GM10248 (cell line): ENCODE measurements at regions not wholly inside any gene's neighbourhood (a gene's known extent, or its start where the extent isn't known, plus 50 kb on each side); places are given as distances from the start of the nearest gene placed in this dataset.

Source experiments
- CTCF ChIA-PET: fragments of 300-600 bp; sonication (Branson Sonifier 250); formaldehyde crosslinking; extraction: SDS; loops from one replicate; lab custom pipeline; 2021; ENCODE audit warnings: antibody characterized with exemption; lab: Yijun Ruan, JAX
- POLR2A ChIA-PET: fragments of 350-650 bp; sonication (Branson Sonifier 250); formaldehyde crosslinking; extraction: SDS; loops from one replicate; lab custom pipeline; 2020; ENCODE audit warnings: antibody characterized with exemption; lab: Yijun Ruan, JAX
- DNase-seq: peaks from one replicate; pipeline ENCODE4 v3.0.0; 2012; ENCODE audit errors: extremely low spot score
- TF ChIP-seq, protein P1 (sequence below): IDR thresholded peaks from 2 replicates; pipeline ENCODE4 v1.5.1; 2012; ENCODE audit warnings: mild to moderate bottlenecking, low read depth; ENCODE audit errors: extremely low read depth, missing control alignments, control extremely low read depth

DNA sequence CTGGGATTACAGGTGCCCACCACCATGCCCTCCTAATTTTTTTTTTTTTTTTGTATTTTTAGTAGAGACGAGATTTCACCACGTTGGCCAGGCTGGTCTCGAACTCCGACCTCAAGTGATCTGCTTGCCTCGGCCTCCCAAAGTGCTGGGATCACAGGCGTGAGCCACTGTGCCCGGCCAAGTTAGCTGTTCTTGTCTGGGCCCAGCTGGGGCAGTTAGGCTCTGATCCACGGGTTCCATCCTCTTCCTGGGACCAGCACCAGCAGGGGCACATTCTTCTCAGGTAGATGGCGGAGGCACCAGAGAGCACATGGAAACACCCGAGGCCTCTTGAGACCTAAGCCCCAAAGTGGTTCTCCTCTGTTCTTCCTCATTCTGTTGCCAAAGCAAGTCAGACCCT lies 281.6 kb downstream of the PBX3 start:
- POLR2A ChIA-PET, result no interaction called here

GRCh38 chr9:126030716-126031115 lies 283.5 kb downstream of the PBX3 start:
- TF ChIP-seq, protein P1, sequence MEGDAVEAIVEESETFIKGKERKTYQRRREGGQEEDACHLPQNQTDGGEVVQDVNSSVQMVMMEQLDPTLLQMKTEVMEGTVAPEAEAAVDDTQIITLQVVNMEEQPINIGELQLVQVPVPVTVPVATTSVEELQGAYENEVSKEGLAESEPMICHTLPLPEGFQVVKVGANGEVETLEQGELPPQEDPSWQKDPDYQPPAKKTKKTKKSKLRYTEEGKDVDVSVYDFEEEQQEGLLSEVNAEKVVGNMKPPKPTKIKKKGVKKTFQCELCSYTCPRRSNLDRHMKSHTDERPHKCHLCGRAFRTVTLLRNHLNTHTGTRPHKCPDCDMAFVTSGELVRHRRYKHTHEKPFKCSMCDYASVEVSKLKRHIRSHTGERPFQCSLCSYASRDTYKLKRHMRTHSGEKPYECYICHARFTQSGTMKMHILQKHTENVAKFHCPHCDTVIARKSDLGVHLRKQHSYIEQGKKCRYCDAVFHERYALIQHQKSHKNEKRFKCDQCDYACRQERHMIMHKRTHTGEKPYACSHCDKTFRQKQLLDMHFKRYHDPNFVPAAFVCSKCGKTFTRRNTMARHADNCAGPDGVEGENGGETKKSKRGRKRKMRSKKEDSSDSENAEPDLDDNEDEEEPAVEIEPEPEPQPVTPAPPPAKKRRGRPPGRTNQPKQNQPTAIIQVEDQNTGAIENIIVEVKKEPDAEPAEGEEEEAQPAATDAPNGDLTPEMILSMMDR, result no peak
- ChIA-PET CTCF (no interaction called here), POLR2A (no interaction called here)
- DNase-seq, result no peak

More for the DNA sequence above, 281.6 kb downstream of the PBX3 start:
- CTCF ChIA-PET, result no interaction called here
- TF ChIP-seq, protein P1, result no peak
- no peak for DNase-seq

DNA sequence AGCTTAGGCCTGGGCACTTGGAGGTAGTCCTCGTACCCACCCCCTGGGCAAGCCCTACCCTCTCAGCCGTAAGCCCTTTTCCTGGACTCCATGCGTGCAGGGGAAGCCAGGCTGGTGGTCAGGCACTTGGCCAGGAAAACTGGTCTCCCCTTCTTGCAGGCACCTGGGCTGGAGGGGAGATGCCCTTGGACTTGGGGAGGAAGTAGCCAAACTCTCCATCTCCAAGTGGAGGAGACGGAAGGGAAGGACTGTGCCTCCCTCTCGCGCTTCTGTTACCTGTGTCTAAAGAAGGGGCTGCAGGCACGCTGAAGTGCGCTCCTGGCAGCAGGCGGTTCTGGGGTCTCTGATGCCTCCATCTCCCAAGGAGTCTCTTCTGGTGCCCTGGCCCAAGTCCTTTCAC lies 283.9 kb downstream of the PBX3 start:
- ChIA-PET POLR2A (no interaction called here), CTCF (no interaction called here)
- TF ChIP-seq, protein P1, result no peak
- DNase-seq, result no peak

- POLR2A ChIA-PET, result no interaction called here
- TF ChIP-seq, protein P1, result no peak
- DNase-seq, result no peak
- CTCF ChIA-PET, result no interaction called here
Observed at GRCh38 chr9:126032135-126032534, 285.0 kb downstream of the PBX3 start.

GRCh38 chr9:126033318-126033717 lies 286.1 kb downstream of the PBX3 start:
- DNase-seq, result no peak
- ChIA-PET POLR2A (no interaction called here), CTCF (no interaction called here)
- TF ChIP-seq, protein P1, result no peak

GRCh38 chr9:126033956-126034355 lies 286.8 kb downstream of the PBX3 start:
- POLR2A ChIA-PET, result no interaction called here
- TF ChIP-seq, protein P1, result no peak
- CTCF ChIA-PET, result no interaction called here
- DNase-seq, result no peak

- TF ChIP-seq, protein P1, result no peak
- CTCF ChIA-PET, result no interaction called here
- POLR2A ChIA-PET, result no interaction called here
- DNase-seq, result no peak
Observed at GRCh38 chr9:126036881-126037291, 289.7 kb downstream of the PBX3 start.
